ENCODE measurements at regions not wholly inside any gene's neighbourhood (a gene's known extent, or its start where the extent isn't known, plus 50 kb on each side); places are given as distances from the start of the nearest gene placed in this dataset.

DNA sequence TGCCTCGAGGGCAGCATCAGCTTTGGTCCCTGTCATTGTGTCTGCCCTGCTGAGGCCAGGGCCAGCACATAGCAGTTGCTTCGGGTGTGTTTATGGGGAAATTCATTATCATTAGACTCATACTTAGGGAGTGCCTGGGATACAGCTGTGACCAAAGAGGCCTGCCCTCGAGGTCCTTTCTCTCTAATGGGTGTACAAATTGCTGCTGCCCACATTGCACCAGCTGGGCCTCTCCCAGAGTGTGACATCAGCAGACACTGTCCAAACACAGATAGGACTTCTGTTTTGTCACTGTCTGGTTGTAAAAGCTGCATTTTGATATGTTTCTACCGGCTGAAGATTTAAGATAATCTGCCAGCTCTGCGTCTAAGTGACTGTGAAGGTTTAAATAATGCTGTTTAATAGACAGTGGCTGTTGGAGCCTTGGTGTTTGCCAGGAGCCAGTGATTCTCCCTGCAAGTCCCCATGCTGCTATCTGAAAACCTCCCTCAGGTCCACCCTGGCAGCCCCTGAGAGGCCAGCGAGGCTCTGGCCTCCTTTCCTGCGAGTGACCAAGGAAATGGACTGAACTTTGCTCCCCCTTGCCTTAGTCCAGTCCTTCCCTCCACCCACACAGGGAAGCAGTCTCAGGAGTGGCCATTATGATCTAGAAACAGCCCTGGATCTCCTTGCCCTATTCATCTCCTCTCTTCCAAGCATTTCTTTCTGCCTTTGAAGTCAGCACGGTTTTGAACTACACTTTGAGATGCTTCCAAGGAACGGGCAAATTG is 505.2 kb downstream of the TBC1D22A start:
- TF ChIP-seq, protein P1, sequence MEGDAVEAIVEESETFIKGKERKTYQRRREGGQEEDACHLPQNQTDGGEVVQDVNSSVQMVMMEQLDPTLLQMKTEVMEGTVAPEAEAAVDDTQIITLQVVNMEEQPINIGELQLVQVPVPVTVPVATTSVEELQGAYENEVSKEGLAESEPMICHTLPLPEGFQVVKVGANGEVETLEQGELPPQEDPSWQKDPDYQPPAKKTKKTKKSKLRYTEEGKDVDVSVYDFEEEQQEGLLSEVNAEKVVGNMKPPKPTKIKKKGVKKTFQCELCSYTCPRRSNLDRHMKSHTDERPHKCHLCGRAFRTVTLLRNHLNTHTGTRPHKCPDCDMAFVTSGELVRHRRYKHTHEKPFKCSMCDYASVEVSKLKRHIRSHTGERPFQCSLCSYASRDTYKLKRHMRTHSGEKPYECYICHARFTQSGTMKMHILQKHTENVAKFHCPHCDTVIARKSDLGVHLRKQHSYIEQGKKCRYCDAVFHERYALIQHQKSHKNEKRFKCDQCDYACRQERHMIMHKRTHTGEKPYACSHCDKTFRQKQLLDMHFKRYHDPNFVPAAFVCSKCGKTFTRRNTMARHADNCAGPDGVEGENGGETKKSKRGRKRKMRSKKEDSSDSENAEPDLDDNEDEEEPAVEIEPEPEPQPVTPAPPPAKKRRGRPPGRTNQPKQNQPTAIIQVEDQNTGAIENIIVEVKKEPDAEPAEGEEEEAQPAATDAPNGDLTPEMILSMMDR (IDR thresholded peaks at IDR 0.05; ENCODE audit: insufficient read depth, low read length) = no peak
- TF ChIP-seq REST (IDR thresholded peaks at IDR 0.05; ENCODE audit: insufficient replicate concordance, low read depth) = no peak

All from HL-60 (cell line).